ENCODE measurements at regions not wholly inside any gene's neighbourhood (a gene's known extent, or its start where the extent isn't known, plus 50 kb on each side); places are given as distances from the start of the nearest gene placed in this dataset.
A peak's percentile ranks its signal among the peaks of the same experiment; 100 is the strongest.

DNA sequence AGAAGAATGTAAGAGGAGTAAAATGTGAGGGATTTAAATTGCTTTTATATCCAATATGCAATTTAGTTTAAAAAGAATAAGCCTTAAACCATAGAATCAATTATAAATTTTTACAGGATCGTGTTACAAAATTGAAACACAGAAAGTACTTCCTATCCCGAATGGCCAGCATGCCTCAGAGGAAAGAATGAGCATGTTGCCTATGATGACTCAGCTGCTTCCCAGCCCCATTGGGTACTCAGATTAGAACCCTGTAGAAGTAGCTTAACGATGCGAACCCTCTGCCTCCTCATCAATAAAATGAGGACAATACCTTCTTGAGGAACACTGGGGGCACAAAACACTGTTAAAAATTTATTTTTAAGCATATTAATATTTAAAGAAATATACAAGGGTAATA lies 113.4 kb upstream of the CDK1 start:
- DNase-seq: no peak

DNA sequence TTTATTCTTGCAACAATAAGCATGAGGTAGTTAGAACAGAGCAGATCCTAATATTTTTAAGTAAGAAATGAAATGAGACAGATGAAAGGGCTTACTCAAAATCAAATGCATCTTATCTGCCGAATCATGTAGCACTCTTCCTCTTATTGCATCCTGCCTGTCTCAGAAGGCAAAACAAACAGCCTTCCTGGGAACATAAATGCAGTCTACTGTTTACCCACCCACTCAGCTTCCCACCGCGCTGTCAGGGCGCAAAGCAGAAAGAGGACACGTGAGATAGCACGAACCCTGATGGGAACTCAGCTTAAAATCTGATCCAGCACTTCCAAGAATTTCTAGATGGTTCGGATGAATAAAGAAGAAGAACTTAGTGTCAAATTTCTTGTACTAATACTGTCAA lies 114.4 kb upstream of the CDK1 start:
- DNase-seq: no peak

DNA sequence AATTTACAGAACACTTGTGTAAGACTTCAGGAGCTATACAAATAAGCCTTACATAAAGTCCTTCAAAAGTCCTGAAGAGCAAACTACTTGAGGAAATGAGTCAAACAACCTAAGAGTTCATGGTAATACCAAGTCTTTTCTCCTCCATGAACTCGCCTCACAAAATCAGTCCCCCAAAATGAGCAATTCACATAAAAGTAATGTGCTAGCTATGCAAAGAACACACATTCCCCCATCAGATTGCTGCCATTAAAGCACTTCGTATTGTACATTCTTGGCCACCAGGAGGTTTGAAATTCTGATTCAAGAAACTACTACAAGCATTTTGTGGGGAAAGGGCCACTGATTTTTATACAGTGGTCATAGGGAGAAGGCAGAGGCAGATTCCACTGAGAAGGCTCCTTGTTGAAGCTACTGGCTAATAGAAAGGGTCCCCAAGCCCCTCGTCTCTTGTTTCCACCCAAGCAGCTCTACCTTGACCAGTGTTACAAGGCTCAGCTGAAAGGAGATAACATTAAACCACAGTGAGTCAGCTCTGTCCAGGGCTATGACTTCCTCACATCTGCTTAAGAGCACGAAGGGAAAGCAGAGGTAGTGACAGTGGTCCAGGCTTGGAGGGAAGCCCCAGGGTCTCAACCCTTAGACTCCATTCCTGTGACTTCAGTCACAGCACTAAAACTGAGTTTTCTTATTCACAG lies 115.2 kb upstream of the CDK1 start:
- DNase-seq: no peak

DNA sequence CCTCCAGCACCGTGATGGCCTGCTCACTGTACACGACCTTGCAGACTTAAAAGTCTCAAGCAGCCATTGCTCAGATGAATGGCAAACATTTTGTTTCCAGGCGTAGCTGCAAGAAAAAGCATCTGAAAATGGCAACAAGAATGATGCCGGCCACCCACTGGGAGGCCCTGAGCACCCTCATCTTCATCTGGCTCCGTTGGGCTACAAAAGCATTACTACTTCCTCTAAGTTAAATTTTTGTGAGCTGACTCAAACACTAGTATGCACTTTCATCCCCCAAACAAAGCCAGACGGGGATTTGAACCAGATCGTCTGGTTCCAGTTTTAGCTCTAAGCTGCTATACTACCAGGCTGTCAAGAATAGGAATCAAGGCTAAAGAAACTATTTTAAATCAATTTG lies 116.6 kb upstream of the CDK1 start:
- no peak for DNase-seq

DNA sequence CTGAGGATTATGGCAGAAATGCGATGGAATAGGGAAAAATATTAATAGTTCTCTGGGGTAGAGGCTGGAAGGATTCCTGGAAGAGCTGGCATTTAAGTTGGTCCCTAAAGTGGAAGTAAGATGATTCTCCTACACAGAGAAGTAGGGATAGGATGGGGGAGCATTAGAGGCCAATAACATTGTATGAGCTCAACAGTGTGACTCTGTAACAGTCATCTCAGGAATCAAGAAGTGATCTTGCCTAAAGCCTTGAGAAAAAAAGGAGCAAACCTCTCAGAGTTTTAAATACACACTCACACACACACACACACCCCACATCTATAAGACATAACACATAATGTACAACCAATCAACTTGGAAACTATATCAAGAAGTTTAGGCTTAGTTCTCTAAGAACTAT lies 117.7 kb upstream of the CDK1 start:
- no peak for DNase-seq

DNA sequence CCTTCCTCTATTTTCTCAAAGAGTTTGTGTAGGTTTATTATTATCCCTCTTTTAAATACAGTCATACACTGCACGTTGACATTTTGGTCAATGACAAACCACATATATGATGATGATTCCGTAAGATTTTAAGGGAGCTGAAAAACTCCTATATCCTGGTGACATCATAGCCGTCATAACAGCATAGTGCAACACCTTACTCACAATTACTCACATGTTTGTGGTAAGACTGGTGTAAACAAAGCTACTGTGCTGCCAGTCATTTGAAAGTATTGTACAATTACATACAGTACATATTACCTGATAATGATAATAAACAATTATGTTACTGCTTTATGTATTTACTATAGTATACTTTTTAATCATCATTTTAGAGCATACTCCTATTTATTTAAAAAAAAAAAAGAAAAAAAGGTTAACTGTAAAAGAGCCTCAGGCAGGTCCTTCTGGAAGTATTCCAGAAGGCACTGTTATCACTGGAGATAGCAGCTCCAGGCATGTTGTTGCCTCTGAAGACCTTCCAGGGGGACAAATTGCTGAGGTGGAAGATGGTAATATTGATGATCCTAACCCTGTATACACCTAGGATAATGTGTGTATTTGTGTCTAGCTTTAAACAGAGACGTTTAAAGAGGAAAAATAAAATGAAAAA lies 123.3 kb upstream of the CDK1 start:
- DNase-seq: no peak

DNA sequence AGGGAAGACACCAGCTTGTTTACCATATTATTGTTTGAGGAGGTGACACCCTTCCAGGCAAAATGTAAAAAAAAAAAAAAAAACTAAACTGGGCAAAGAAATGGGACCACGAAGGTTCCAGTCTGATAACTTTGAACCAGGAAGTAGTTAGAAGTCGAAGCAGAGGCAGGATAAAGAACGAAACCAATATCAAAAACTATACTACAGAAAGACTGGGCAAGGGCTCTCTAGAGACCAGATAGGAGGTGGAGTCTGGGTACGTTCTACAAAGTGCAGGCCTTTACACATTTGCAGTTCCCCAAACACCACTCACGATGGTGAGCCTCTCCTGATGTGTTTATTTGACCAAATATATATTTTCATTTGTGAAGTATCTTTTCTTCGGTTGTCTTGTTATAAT lies 125.7 kb upstream of the CDK1 start:
- DNase-seq: no peak

DNA sequence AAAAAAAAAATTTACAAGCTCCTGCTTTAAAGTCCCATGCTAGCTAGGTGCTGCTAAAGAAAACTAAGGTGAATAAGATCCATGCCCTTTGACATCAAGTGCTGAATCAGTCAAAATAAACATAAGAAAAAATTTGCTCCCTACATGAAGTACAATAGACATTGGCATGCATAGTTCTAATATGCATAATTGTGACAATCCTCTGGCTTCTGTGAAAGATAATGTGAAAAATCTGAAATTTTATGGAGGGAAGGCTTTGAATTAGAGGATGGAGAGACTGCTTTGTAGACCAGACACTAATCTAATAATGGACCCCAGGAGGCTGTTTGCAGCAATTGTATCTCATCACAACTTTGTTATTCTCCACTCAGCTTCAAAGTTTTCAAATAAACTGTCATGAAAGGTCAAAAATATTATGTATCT lies 127.9 kb upstream of the CDK1 start:
- DNase-seq: no peak

DNA sequence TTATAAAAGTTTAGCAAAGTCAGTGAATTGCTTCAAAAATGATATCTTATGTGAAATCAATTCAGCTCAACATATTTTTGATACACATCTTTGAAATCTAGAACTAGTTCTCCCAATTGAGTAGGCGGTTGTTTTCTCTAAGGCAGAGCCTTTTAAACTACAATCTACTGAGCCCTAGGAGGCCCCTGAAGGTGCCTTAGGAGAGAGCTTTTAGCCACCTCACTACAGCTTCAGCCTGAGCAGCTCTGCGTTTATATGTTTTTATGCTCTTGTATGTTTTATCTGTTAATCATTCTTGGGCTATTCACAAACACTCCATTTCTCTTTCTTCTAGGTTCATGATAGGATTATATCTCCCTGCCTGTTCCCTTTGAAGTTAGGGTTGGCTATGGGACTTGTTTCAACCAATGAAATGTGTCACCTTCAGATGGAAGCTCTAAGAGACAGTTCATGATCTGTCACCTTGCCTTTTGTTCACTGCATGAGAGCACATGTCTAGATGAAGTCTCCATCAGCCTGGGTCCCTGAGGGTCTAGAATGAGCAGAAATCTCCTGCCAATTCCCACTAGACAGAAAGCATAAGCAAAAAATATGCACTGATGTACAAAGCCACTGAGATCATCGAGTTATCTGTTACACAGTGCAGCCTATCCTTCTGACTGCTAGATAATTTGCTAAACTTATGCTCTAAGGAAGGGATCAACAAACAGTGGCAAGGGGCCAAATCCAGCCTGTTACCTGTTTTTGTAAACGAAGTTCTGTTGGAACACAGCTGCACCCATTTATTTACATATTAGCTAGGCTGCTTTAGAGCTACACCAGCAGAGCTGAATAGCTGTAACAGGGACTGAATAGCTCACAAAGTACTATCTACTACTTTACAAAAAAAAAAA lies 128.5 kb upstream of the CDK1 start:
- no peak for DNase-seq

DNA sequence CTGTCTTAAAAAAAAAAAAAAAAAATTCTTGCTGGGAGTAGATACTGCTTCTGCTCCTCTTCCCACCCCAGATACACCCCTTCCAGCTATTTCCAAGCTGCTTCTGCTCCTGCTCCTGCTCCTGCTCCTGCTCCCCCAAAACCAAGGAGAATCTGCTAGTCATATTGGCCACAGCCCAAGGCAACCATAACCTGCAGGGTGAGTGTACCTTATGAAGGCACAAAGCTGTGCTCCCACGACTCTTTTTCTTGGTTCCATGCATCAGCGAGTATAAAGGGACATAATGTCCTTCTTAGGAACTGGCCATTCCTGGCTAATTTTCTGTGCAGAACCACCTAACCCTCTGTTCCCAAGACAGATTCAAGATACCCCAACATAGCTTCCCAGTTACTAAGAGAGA lies 129.5 kb upstream of the CDK1 start:
- DNase-seq: no peak

DNA sequence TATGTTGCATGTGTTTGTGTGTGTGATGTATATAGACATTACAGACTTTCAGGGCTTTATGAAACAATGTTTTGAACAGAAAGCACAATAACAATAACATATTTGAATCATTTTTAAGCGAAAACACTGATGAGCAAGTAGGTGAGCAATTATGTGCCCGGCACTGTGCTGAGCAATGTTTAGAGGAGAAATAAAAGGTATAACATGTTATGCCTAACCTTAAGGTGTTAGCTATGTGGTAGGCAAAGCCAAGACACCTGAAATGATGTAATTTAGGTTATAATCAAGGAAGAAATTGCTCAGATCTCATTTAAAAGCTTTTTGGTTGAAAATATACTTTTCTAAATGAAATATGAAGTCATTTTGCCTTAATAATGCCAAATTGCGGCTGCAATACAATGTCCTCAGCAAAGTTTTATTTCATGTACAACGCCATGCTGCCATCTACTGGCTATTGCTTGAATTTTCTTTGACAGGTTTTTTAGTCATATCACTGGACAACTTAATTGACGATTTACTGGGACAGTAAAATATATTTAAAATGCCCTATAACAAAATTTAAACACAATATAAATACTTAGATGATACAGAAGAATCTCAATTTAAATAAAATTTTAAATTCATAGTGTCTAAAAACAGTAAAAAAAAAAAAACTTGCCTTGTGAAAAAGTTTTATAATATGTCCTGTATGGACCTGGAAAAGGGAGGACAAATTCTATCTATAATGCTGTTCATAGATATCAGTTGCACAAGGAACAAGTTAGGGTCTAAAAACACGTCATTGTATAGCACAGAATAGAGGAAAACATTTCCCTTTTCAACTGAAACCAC lies 131.1 kb upstream of the CDK1 start:
- DNase-seq: peak; percentile 40

DNA sequence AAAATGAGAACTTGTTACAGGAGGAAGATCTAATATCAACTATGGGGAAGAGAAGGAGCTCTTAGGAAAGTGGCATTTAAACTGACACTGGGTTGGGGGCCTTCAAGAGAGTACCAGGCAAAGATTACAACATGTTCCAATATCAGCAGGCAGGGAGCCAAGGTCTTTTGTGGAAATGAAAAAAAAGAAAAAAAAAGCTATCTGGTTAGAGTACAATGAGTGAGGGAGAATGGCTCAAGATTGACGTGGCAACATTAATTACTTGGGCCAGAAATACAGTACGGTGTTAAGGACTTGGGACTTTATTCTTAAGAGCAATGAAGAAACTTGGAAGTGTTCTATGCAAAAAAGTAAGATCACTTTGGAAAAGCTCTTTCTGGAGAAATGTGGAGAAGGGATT lies 132.3 kb upstream of the CDK1 start:
- no peak for DNase-seq

DNA sequence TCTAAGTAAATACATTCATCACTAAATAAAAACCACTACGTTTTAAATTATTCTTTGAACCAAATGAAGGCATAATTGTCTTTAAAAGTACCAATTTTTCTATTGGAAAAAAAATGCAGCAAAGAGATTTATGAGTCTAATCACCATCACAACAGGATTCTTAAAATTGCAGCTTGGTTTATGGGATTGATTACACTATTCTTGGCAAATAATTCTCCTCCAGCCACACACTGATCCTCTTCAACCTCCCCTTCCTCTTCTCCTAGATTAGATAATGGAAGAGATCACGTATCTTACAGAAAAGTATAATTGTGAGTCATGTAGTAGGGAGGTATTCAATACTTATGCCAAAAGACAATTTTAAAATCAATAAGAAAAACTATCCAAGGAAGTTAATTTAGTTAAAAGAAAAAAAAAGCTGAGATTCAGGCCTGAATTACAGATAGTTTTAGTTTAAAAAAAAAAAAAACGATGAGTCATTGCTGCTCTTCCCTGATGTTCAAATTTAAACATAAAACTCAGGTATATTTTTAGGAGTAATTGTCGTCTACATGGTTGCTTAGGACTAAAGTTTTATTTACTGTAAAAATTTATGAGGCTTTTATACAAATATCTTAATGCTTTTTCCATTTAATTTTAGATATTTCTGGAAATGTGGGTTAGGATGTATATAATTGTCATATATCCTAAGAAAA lies 133.7 kb upstream of the CDK1 start:
- DNase-seq: no peak

DNA sequence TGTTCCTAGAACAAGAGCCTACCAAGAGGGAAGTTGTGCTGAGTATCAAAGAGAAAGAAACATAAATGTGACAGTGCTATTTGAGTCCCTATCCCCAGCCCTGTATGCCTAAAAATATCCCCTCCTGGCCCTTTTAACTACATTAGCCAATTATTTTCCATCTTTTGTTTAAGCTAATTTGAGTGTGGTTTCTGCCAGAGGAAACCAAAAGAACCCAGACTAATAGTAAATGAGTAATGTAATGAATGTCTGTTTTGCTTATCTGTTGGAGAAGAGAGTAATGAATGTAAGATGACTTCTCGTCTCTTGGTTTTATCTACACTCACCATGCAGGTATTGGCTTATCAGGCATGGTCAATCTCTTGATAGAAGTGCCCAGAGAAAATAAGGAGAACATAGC lies 134.4 kb upstream of the CDK1 start:
- no peak for DNase-seq

DNA sequence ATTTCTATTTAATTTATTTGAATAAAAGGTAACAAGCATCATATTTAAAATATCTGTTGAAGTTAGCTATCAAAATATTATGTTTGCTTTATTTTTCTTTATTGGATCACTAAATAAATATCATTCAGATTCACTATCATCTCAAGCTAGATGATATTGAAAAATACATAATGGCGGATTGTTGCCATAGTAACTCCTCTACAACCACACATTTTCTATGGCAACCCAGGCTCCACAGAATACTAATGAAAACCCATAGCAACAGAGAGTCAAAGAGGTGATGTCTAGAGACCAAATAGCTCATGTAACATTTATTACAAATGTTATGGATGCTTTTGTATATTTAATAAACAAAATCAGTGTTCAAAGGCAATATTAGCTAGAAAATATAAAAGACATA lies 148.9 kb upstream of the CDK1 start:
- no peak for DNase-seq

DNA sequence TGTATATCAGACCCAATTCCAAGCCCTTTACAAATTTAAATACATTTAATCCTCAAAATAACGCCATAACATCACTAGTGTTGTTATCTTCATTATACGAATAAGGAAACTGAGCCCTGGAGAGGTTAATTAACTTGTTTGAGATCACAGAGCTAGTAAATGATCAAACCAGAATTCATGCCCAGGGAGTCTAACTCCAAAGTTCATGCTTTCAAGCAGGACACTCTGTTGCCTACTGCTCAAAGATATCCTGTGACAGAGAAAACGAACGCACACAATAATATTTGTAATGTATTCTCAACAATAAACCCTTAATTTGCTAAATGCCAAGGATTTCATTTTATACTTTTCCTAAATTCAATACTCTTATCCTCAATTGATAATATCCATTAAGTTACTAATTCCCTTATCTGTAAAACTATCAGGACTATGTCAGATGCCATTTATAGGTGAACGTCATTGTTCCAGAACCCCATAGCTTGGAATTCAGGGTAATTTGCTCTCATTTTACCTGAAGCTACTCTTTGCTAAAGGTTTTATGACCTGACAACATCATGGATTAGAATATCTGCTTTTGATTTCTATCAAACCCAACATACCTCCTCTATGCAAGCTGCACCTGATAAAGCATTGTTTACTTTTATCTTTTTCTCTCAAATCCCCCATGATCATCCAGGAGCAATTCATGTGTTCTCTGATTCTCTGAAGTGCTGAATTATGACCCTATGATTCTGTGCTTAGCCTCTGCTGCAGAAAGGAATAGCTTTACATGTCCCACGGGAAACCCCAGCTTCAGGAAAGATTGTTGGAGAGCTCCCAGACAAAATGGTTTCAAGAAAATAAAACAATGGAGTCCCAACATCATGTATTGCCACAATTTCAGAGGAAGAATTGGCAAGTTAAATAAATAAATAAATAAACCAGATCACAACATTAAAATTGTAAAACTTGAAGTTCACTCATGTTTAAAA lies 150.2 kb upstream of the CDK1 start:
- no peak for DNase-seq

DNA sequence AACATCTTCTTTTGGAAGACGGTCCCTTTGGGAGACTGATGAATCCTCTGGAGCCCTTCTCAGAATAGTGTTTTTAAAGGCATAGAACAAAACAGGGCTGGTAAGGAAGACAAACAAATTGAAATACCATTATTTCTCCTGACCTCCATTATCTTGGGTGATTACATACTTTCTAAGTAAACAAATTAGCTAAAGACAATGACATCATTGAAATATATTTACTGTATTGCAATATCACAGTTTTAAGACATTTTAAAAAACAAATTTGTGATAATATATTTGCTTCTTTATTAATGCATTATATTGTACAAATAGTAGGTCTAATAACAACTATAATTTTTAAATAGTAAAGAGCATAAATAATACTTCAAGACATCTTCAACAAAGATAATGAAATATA lies 152.2 kb upstream of the CDK1 start:
- no peak for DNase-seq

DNA sequence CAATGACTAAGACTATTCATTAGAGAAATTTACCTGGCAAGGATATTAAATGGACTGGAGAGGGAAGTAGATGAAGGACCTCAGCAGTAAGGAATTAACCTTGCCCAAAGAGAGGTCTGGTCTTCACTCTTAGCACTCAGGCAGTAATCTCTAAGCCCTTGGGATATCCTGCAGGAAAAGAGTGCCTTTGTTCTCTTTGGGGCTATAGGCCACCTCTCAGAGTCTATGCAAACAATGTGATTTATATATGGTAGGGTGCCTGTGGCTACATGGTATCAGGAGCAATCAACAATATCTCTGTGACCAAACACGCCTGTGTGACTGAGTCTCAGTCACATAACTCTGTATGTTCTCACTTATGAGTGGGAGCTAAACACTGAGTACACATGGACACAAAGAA lies 154.7 kb upstream of the CDK1 start:
- no peak for DNase-seq

DNA sequence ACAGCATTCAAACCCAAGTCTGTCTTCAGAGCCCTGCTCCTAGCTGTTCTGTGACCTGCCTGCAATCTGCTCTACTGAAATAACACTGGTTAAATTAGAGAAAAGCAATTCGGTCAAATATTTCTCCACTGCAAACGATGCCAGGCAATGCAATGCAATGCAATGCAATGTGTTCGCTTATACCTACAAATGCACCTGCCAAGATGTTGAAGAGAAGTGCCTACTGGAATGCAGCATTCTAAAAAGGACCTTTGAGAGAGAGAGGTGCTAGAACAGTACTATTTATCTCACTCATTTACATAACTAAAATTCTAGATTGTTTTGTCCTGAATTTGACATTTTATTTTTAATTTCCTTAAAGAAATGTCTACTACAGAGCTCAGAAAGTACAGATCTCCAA lies 157.3 kb upstream of the CDK1 start:
- no peak for DNase-seq

DNA sequence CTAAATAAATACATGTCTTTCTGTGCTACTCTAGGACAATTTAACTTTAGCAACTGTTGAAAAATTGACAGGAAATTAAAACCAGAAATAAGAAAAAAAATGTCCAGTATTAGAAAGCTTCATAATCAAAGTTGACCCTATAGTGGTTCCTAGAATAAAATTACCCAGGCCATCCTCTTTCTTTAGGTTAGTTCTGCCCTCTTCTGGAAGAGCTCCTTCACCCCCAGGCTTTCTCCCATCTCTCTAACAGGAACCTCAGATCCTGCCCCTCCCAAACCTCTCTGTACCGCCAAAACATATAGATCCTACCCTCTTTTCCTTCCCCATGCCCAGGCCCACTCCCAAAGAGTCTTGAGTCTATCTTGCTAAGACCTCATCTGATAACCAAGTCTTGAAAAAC lies 159.4 kb upstream of the CDK1 start:
- no peak for DNase-seq

DNA sequence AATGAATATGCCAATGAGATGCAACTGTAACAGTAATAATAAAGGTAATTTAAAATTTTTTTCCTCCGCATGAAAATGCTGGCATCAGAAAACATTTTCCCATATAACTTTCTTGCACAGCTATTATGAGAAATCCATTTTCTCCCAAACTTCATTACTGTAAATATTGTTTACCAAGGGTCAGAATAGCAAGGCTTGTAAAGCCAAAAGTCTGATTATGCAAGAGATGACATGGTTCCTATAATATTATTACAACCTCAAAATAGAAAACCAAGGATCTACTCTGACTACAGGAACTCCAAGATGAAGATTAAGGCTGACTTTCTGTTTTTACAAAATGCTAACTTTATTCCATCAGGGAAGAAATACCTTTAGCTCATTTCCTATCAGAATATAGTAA lies 162.7 kb upstream of the CDK1 start:
- DNase-seq: no peak
